ENCODE measurements at regions not wholly inside any gene's neighbourhood (a gene's known extent, or its start where the extent isn't known, plus 50 kb on each side); places are given as distances from the start of the nearest gene placed in this dataset.
"Not testable (repeated sequence)": the region's sequence is repeated elsewhere in the genome, so short reads cannot be mapped to it uniquely, and the experiment has no call there.

GRCh38 chr9:27829621-27830020, 256.3 kb upstream of the C9orf72 start:
- no peak for DNase-seq

- DNase-seq, result not testable (repeated sequence)
Observed at GRCh38 chr9:27832108-27832507, 258.8 kb upstream of the C9orf72 start.

GRCh38 chr9:27835286-27835685, 262.0 kb upstream of the C9orf72 start:
- no peak for DNase-seq

- DNase-seq, result no peak
Observed at GRCh38 chr9:27835746-27836145, 262.5 kb upstream of the C9orf72 start.

- DNase-seq, result no peak
Observed at GRCh38 chr9:27836661-27837401, 263.6 kb upstream of the C9orf72 start.

GRCh38 chr9:27838876-27839275, 265.6 kb upstream of the C9orf72 start:
- DNase-seq, result no peak

- DNase-seq, result not testable (repeated sequence)
Observed at GRCh38 chr9:27839767-27840166, 266.5 kb upstream of the C9orf72 start.

- no peak for DNase-seq
Observed at GRCh38 chr9:27844797-27845196, 271.5 kb upstream of the C9orf72 start.

GRCh38 chr9:27847380-27847779, 274.1 kb upstream of the C9orf72 start:
- DNase-seq, result no peak

GRCh38 chr9:27847818-27848217, 274.5 kb upstream of the C9orf72 start:
- no peak for DNase-seq

- no peak for DNase-seq
Observed at GRCh38 chr9:27848315-27848714, 275.0 kb upstream of the C9orf72 start.

- DNase-seq, result no peak
Observed at GRCh38 chr9:27851858-27852257, 278.6 kb upstream of the C9orf72 start.

- no peak for DNase-seq
Observed at GRCh38 chr9:27853529-27853928, 280.2 kb upstream of the C9orf72 start.

GRCh38 chr9:27856054-27856453, 282.8 kb upstream of the C9orf72 start:
- no peak for DNase-seq

GRCh38 chr9:27856748-27857147, 283.5 kb upstream of the C9orf72 start:
- DNase-seq, result no peak

- DNase-seq, result no peak
Observed at GRCh38 chr9:27861887-27862286, 288.6 kb upstream of the C9orf72 start.

- no peak for DNase-seq
Observed at GRCh38 chr9:27864644-27865438, 291.6 kb upstream of the C9orf72 start.

GRCh38 chr9:27866741-27867140, 293.5 kb upstream of the C9orf72 start:
- no peak for DNase-seq

GRCh38 chr9:27870404-27870803, 297.1 kb upstream of the C9orf72 start:
- no peak for DNase-seq

GRCh38 chr9:27880156-27880555, 306.9 kb upstream of the C9orf72 start:
- no peak for DNase-seq

- no peak for DNase-seq
Observed at GRCh38 chr9:27880635-27881034, 307.4 kb upstream of the C9orf72 start.

- peak; percentile 62 for DNase-seq
Observed at GRCh38 chr9:27888661-27889295, 315.5 kb upstream of the C9orf72 start.

- DNase-seq, result no peak
Observed at GRCh38 chr9:27924502-27924901, 351.2 kb upstream of the C9orf72 start.

GRCh38 chr9:27925815-27926214, 352.5 kb upstream of the C9orf72 start:
- no peak for DNase-seq

Data from activated CD8-positive, alpha-beta memory T cell treated with anti-CD3 and anti-CD28 coated beads for 24 hours (primary cell).